K562 (cell line): ENCODE measurements at regions not wholly inside any gene's neighbourhood (a gene's known extent, or its start where the extent isn't known, plus 50 kb on each side); places are given as distances from the start of the nearest gene placed in this dataset.

Experiments
- ATAC-seq: fragments of 200-7000 bp; cut with Tn5 transposase; 3 replicates; pipeline ENCODE4 v1.9.1; 2020; ENCODE audit warnings: moderate library complexity
- BruUV-seq: library from RNA; stranded (reverse); fragments of 400-500 nt; replicated peaks from 2 replicates; lab custom pipeline; 2021; lab: Mats Ljungman, UMichigan
- CTCF ChIA-PET: fragments of 300-600 bp; formaldehyde crosslinking; extraction: SDS; loops from one replicate; lab custom pipeline; 2021; ENCODE audit warnings: low intra/inter-chr PET ratio; lab: Yijun Ruan, JAX
- POLR2A ChIA-PET: fragments of 300-600, 350-650 bp; sonication (Branson Sonifier 250); formaldehyde crosslinking; extraction: SDS; loops from one replicate; lab custom pipeline; 2021; ENCODE audit warnings: antibody characterized with exemption, inconsistent platforms; lab: Yijun Ruan, JAX
- DNase-seq, 4 experiments: peaks; one replicate each; pipeline versions ENCODE4 v3.0.0 to v3.0.0-alpha.2; 2011 to 2018; ENCODE audit warnings: low spot score in 3 of 4, mixed read lengths in 3 of 4; ENCODE audit errors: extremely low read depth in 1 of 4
- FAIRE-seq: peaks from 2 replicates; lab custom pipeline; 2011; peaks lifted over from hg19 to GRCh38; lab: Jason Lieb, UNC
- H2AFZ ChIP-seq: 2 replicates; pipeline ENCODE4 v1.6.0; 2011; ENCODE audit warnings: low read depth, low read length, control low read depth, inconsistent platforms
- H3K27ac ChIP-seq: fragments of 200-600 bp; 3 replicates; pipeline ENCODE4 v1.8.0; 2011; ENCODE audit warnings: low read depth, mild to moderate bottlenecking, control low read depth, inconsistent platforms, low read length, moderate library complexity, mixed read lengths; ENCODE audit errors: extremely low read depth
- H3K27me3 ChIP-seq, 2 experiments: fragments of 300-600 bp in 1 of 2; 2 replicates in 1 of 2; 3 replicates in 1 of 2; pipeline versions ENCODE4 v1.6.0 to v1.8.0; 2011; ENCODE audit warnings: inconsistent platforms in 2 of 2, low read length in 2 of 2, mild to moderate bottlenecking in 1 of 2, mixed read lengths in 1 of 2, moderate library complexity in 1 of 2; ENCODE audit not compliant: control insufficient read depth in 2 of 2, insufficient read depth in 2 of 2
- H3K36me3 ChIP-seq: fragments of 300-600 bp; 3 replicates; pipeline ENCODE4 v1.8.0; 2011; ENCODE audit warnings: mild to moderate bottlenecking, low read length, inconsistent platforms; ENCODE audit not compliant: control insufficient read depth, insufficient read depth
- H3K4me1 ChIP-seq, 2 experiments: fragments of 200-600 bp in 1 of 2; replicated peaks in 1 of 2; 2 replicates in 1 of 2; 3 replicates in 1 of 2; pipeline versions ENCODE4 v1.5.1 to v1.8.0; 2011; ENCODE audit warnings: inconsistent platforms in 2 of 2, low read length in 2 of 2, mild to moderate bottlenecking in 1 of 2, mixed read lengths in 1 of 2, moderate library complexity in 1 of 2; ENCODE audit not compliant: control insufficient read depth in 2 of 2, insufficient read depth in 2 of 2
- H3K4me2 ChIP-seq: 2 replicates; pipeline ENCODE4 v1.6.1; 2011; ENCODE audit warnings: low read length, control low read depth, inconsistent platforms, mixed read lengths; ENCODE audit not compliant: insufficient read depth
- H3K4me3 ChIP-seq: fragments of 200-600 bp; sonication (generic), shearing (Covaris generic); 2 replicates; pipeline ENCODE4 v1.5.1; 2016; ENCODE audit warnings: control low read depth, inconsistent platforms
- H3K79me2 ChIP-seq: fragments of 200-600 bp; 3 replicates; pipeline ENCODE4 v1.8.0; 2011; ENCODE audit warnings: low read length, inconsistent platforms; ENCODE audit not compliant: control insufficient read depth, insufficient read depth
- H3K9ac ChIP-seq, 2 experiments: 2 replicates each; pipeline versions ENCODE4 v1.6.0 to v1.6.1; 2011; ENCODE audit warnings: low read depth in 2 of 2, low read length in 2 of 2, control low read depth in 1 of 2, inconsistent platforms in 1 of 2, mild to moderate bottlenecking in 1 of 2, mixed read lengths in 1 of 2; ENCODE audit not compliant: insufficient read depth in 1 of 2
- H3K9me1 ChIP-seq: one replicate; pipeline ENCODE4 v1.6.0; 2011; ENCODE audit warnings: inconsistent platforms, mild to moderate bottlenecking, low read length, moderate library complexity; ENCODE audit not compliant: control insufficient read depth, insufficient read depth
- H3K9me3 ChIP-seq: replicated peaks from 2 replicates; pipeline ENCODE4 v1.5.1; 2011; ENCODE audit warnings: low read depth, low read length, inconsistent platforms; ENCODE audit not compliant: control insufficient read depth, insufficient read depth
- H4K20me1 ChIP-seq: replicated peaks from 2 replicates; pipeline ENCODE4 v1.6.1; 2011; ENCODE audit warnings: low read length, inconsistent platforms, mixed read lengths; ENCODE audit not compliant: control insufficient read depth, insufficient read depth
- BHLHE40 ChIP-seq: IDR thresholded peaks from 2 replicates; pipeline ENCODE4 v1.6.1; 2011; ENCODE audit warnings: low read length, improper control_type of control experiment
- ESRRA ChIP-seq: fragments of 450-650 bp; IDR thresholded peaks from 2 replicates; pipeline ENCODE4 v1.6.1; 2014; ENCODE audit warnings: low read depth, mild to moderate bottlenecking, moderate library complexity, borderline replicate concordance
- GATA2 ChIP-seq: sonication (generic); formaldehyde crosslinking; IDR thresholded peaks from 2 replicates; pipeline ENCODE4 v1.4.0; 2020; ENCODE audit warnings: mild to moderate bottlenecking, missing genetic modification reagents
- HDAC2 ChIP-seq: fragments of 450-650 bp; IDR thresholded peaks from 2 replicates; pipeline ENCODE4 v1.6.1; 2016; ENCODE audit warnings: mild to moderate bottlenecking
- HNRNPH1 ChIP-seq: fragments of 200-400 bp; formaldehyde crosslinking; optimal IDR thresholded peaks from 2 replicates; pipeline ENCODE3; 2017; ENCODE audit warnings: low read depth, mild to moderate bottlenecking, low read length, moderate library complexity
- HNRNPK ChIP-seq: fragments of 200-400 bp; formaldehyde crosslinking; IDR thresholded peaks from one replicate; pipeline ENCODE4 v1.6.1; 2018; ENCODE audit warnings: mild to moderate bottlenecking, low read depth, low read length; ENCODE audit not compliant: poor library complexity, severe bottlenecking
- KLF13 ChIP-seq: fragments of 450-650 bp; IDR thresholded peaks from 2 replicates; pipeline ENCODE4 v1.6.1; 2016; ENCODE audit warnings: missing genetic modification characterization, low read depth, mild to moderate bottlenecking, missing compliant biosample characterization, moderate library complexity, borderline replicate concordance
- MYBL2 ChIP-seq, 2 experiments: fragments of 450-650 bp in 1 of 2; sonication (generic) in 1 of 2; formaldehyde crosslinking in 1 of 2; IDR thresholded peaks; 2 replicates each; pipeline versions ENCODE4 v1.6.1 to v1.8.1; 2017 to 2022; ENCODE audit warnings: borderline replicate concordance in 1 of 2, inconsistent platforms in 1 of 2, low read depth in 1 of 2, mild to moderate bottlenecking in 1 of 2, missing genetic modification reagents in 1 of 2, moderate library complexity in 1 of 2
- NEUROD1 ChIP-seq: fragments of 150-350 bp; IDR thresholded peaks from 2 replicates; pipeline ENCODE4 v1.6.1; 2014; ENCODE audit warnings: borderline replicate concordance, low read length, low read depth; ENCODE audit not compliant: partially characterized antibody
- NR4A1 ChIP-seq, 2 experiments: fragments of 250-450 bp in 1 of 2; fragments of 450-650 bp in 1 of 2; sonication (Bioruptor Pico) in 1 of 2; IDR thresholded peaks; 2 replicates each; pipeline versions ENCODE4 v1.4.0 to v1.6.1; 2016 to 2020; ENCODE audit warnings: mild to moderate bottlenecking in 2 of 2, missing compliant biosample characterization in 1 of 2, missing genetic modification characterization in 1 of 2, moderate library complexity in 1 of 2
- XRCC5 ChIP-seq: fragments of 200-400 bp; formaldehyde crosslinking; IDR thresholded peaks from 2 replicates; pipeline ENCODE4 v1.6.1; 2017; ENCODE audit warnings: low read depth, mild to moderate bottlenecking, low read length
- ZC3H8 ChIP-seq: fragments of 450-650 bp; IDR thresholded peaks from 2 replicates; pipeline ENCODE4 v1.6.1; 2017
- ZFP30 ChIP-seq: fragments of 250-450 bp; sonication (Bioruptor Pico); IDR thresholded peaks from 2 replicates; pipeline ENCODE4 v1.8.0; 2022; ENCODE audit warnings: moderate library complexity, mild to moderate bottlenecking, inconsistent platforms, borderline replicate concordance
- ZNF165 ChIP-seq: fragments of 250-450 bp; sonication (Bioruptor Pico); IDR thresholded peaks from 2 replicates; pipeline ENCODE4 v1.4.0; 2020; ENCODE audit warnings: borderline replicate concordance
- WGBS: fragments of 100-300 bp; shearing (Covaris generic); methylation state at CpG from one replicate; pipeline ENCODE4 v1.1.6; 2016; ENCODE audit warnings: low coverage, mixed read lengths; ENCODE audit not compliant: insufficient coverage; ENCODE audit errors: missing lambda C conversion rate; 5-methylcytosine and 5-hydroxymethylcytosine counted together
- in situ Hi-C: fragments of 300-500 bp; cut with MboI; formaldehyde crosslinking; loops from 4 replicates; pipeline ENCODE4 v1.15.0; 2018; ENCODE audit warnings: inconsistent platforms, mixed read lengths
- intact Hi-C: fragments of 100-400 bp; cut with micrococcal nuclease; formaldehyde crosslinking; loops from 2 replicates; pipeline ENCODE4 v1.14.2; 2022
- TF ChIP-seq, protein P1 (sequence below): sonication (generic); formaldehyde crosslinking; IDR thresholded peaks from 2 replicates; pipeline ENCODE4 v1.8.1; 2023; ENCODE audit warnings: missing genetic modification reagents, mild to moderate bottlenecking, borderline replicate concordance
- TF ChIP-seq, protein P2 (sequence below): fragments of 450-650 bp; IDR thresholded peaks from 2 replicates; pipeline ENCODE4 v1.6.1; 2016; ENCODE audit warnings: mild to moderate bottlenecking

DNA sequence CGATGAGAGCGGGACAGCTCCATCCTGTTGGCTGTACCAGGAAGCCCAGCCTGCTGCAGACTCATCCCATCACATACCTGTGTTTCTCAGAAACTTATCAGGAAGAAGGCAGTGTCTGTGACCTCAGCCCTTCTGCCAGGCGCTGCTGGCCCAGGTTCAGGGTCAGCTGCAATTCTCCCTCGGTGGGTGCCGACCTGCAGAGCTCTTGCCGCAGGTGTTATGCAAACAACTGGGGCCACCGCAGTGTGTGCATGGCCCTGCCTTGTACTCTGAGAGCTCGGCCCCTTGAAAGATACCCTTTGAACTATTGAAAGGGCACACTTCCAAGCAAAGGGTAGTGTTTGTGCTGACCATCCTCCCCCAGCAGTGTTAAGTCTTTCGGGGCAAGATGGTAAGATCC is 322.2 kb upstream of the DIO3 start:
- no peaks in the 10 kb centered on the region for H4K20me1 ChIP-seq
- BruUV-seq, result no TSS peak
- H3K9ac ChIP-seq, result no peak overlapping the region
- H3K9me1 ChIP-seq, result no peaks in the 10 kb centered on the region
- intact Hi-C loops (loop anchor here (5.0 to 10.0 kb wide), 2 partner anchors 154 to 337 kb away; partner anchors contain the start of gene RTL1), in situ Hi-C loops (no loop called here)
- CTCF ChIA-PET, result no interaction called here
- H3K4me1 ChIP-seq, result peaks cover 0 to 11% of the 10 kb centered on the region in 2 experiments; a peak in 1 of 5 replicates
- H3K79me2 ChIP-seq, result no peaks in the 10 kb centered on the region
- 0% methylated on average over 6 of the region's 9 CpGs for WGBS
- no peak overlapping the region for H3K4me2 ChIP-seq
- H3K9me3 ChIP-seq, result no peaks in the 10 kb centered on the region
- H3K36me3 ChIP-seq, result no peaks in the 10 kb centered on the region
- peaks cover 2 to 48% of the 10 kb centered on the region in 2 experiments; a peak in 2 of 5 replicates for H3K27me3 ChIP-seq
- H3K27ac ChIP-seq, result no peak overlapping the region
- POLR2A ChIA-PET, result interaction anchor here (0.7 kb wide), 1 partner anchor 215 kb away, joined by 3 read pairs; no protein-coding TSS in a partner anchor
- no peak overlapping the region for H2AFZ ChIP-seq
- no peak for ATAC-seq
- H3K4me3 ChIP-seq, result no peak overlapping the region
- no peak for DNase-seq
- no peak for FAIRE-seq
- TF ChIP-seq, protein P1, sequence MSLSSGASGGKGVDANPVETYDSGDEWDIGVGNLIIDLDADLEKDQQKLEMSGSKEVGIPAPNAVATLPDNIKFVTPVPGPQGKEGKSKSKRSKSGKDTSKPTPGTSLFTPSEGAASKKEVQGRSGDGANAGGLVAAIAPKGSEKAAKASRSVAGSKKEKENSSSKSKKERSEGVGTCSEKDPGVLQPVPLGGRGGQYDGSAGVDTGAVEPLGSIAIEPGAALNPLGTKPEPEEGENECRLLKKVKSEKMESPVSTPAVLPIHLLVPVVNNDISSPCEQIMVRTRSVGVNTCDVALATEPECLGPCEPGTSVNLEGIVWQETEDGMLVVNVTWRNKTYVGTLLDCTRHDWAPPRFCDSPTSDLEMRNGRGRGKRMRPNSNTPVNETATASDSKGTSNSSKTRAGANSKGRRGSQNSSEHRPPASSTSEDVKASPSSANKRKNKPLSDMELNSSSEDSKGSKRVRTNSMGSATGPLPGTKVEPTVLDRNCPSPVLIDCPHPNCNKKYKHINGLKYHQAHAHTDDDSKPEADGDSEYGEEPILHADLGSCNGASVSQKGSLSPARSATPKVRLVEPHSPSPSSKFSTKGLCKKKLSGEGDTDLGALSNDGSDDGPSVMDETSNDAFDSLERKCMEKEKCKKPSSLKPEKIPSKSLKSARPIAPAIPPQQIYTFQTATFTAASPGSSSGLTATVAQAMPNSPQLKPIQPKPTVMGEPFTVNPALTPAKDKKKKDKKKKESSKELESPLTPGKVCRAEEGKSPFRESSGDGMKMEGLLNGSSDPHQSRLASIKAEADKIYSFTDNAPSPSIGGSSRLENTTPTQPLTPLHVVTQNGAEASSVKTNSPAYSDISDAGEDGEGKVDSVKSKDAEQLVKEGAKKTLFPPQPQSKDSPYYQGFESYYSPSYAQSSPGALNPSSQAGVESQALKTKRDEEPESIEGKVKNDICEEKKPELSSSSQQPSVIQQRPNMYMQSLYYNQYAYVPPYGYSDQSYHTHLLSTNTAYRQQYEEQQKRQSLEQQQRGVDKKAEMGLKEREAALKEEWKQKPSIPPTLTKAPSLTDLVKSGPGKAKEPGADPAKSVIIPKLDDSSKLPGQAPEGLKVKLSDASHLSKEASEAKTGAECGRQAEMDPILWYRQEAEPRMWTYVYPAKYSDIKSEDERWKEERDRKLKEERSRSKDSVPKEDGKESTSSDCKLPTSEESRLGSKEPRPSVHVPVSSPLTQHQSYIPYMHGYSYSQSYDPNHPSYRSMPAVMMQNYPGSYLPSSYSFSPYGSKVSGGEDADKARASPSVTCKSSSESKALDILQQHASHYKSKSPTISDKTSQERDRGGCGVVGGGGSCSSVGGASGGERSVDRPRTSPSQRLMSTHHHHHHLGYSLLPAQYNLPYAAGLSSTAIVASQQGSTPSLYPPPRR (CRISPR knock-in tag), result no peak
- no peak for TF ChIP-seq GATA2 (CRISPR knock-in tag)
- no peak for TF ChIP-seq ESRRA
- no peak for TF ChIP-seq NR4A1 (CRISPR knock-in tag; IDR thresholded peaks at IDR 0.05)
- TF ChIP-seq NR4A1 (tag; IDR thresholded peaks at IDR 0.05), result no peak
- TF ChIP-seq KLF13 (tag), result no peak
- TF ChIP-seq NEUROD1, result no peak
- TF ChIP-seq ZC3H8, result no peak
- TF ChIP-seq, protein P2, sequence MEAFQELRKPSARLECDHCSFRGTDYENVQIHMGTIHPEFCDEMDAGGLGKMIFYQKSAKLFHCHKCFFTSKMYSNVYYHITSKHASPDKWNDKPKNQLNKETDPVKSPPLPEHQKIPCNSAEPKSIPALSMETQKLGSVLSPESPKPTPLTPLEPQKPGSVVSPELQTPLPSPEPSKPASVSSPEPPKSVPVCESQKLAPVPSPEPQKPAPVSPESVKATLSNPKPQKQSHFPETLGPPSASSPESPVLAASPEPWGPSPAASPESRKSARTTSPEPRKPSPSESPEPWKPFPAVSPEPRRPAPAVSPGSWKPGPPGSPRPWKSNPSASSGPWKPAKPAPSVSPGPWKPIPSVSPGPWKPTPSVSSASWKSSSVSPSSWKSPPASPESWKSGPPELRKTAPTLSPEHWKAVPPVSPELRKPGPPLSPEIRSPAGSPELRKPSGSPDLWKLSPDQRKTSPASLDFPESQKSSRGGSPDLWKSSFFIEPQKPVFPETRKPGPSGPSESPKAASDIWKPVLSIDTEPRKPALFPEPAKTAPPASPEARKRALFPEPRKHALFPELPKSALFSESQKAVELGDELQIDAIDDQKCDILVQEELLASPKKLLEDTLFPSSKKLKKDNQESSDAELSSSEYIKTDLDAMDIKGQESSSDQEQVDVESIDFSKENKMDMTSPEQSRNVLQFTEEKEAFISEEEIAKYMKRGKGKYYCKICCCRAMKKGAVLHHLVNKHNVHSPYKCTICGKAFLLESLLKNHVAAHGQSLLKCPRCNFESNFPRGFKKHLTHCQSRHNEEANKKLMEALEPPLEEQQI, result no peak
- TF ChIP-seq ZFP30 (CRISPR knock-in tag), result no peak
- no peak for TF ChIP-seq HNRNPH1
- TF ChIP-seq ZNF165 (CRISPR knock-in tag), result no peak
- TF ChIP-seq BHLHE40, result no peak
- TF ChIP-seq HDAC2, result no peak
- TF ChIP-seq HNRNPK, result no peak
- TF ChIP-seq XRCC5, result no peak
- TF ChIP-seq MYBL2 (IDR thresholded peaks at IDR 0.05; ENCODE audit: low read depth), result no peak
- TF ChIP-seq MYBL2 (CRISPR knock-in tag; IDR thresholded peaks at IDR 0.05; ENCODE audit: borderline replicate concordance), result no peak
